HepG2 (cell line): ENCODE measurements at regions not wholly inside any gene's neighbourhood (a gene's known extent, or its start where the extent isn't known, plus 50 kb on each side); places are given as distances from the start of the nearest gene placed in this dataset.

Experiments
- ARNTL ChIP-seq: sonication (generic); formaldehyde crosslinking; IDR thresholded peaks from 2 replicates; pipeline ENCODE4 v1.4.0; 2020; ENCODE audit warnings: mild to moderate bottlenecking, missing genetic modification reagents
- KLF16 ChIP-seq, 2 experiments: sonication (generic) in 1 of 2; formaldehyde crosslinking in 1 of 2; IDR thresholded peaks; 2 replicates each; pipeline versions ENCODE4 v1.6.1 to v1.8.0; 2016 to 2023; ENCODE audit warnings: missing genetic modification reagents in 2 of 2, missing compliant biosample characterization in 1 of 2
- POLR2AphosphoS5 ChIP-seq: IDR thresholded peaks from 2 replicates; pipeline ENCODE4 v1.6.1; 2012; ENCODE audit warnings: low read depth, low read length
- RFX5 ChIP-seq: IDR thresholded peaks from 2 replicates; pipeline ENCODE4 v1.6.1; 2011; ENCODE audit warnings: low read depth, low read length, improper control_type of control experiment
- TARDBP ChIP-seq: sonication (generic); formaldehyde crosslinking; IDR thresholded peaks from 2 replicates; pipeline ENCODE4 v1.8.0; 2022; ENCODE audit warnings: mild to moderate bottlenecking, missing genetic modification reagents
- TBP ChIP-seq: sonication (generic); formaldehyde crosslinking; IDR thresholded peaks from 2 replicates; pipeline ENCODE4 v1.5.0; 2020; ENCODE audit warnings: missing genetic modification reagents
- U2AF2 ChIP-seq: fragments of 200-400 bp; formaldehyde crosslinking; IDR thresholded peaks from 2 replicates; pipeline ENCODE4 v1.6.1; 2017; ENCODE audit warnings: low read depth, mild to moderate bottlenecking, low read length
- ZNF17 ChIP-seq: sonication (generic); formaldehyde crosslinking; IDR thresholded peaks from 2 replicates; pipeline ENCODE4 v1.5.0; 2020; ENCODE audit warnings: mild to moderate bottlenecking, missing genetic modification reagents
- ZNF546 ChIP-seq: sonication (generic); formaldehyde crosslinking; conservative IDR thresholded peaks from 2 replicates; pipeline ENCODE4 v1.8.1; 2023; ENCODE audit warnings: mild to moderate bottlenecking, missing genetic modification reagents
- TF ChIP-seq, protein P1 (sequence below): sonication (generic); formaldehyde crosslinking; IDR thresholded peaks from 2 replicates; pipeline ENCODE4 v1.4.0; 2020; ENCODE audit warnings: missing genetic modification reagents
- TF ChIP-seq, protein P2 (sequence below), 2 experiments: sonication (generic) in 1 of 2; formaldehyde crosslinking in 1 of 2; IDR thresholded peaks; 2 replicates each; pipeline versions ENCODE4 v1.5.1 to v1.6.1; 2011 to 2020; ENCODE audit warnings: borderline replicate concordance in 1 of 2, low read depth in 1 of 2, low read length in 1 of 2, mild to moderate bottlenecking in 1 of 2, missing genetic modification reagents in 1 of 2, moderate library complexity in 1 of 2
- TF ChIP-seq, protein P3 (sequence below): fragments of 450-650 bp; IDR thresholded peaks from 2 replicates; pipeline ENCODE4 v1.6.1; 2017; ENCODE audit warnings: mild to moderate bottlenecking

DNA sequence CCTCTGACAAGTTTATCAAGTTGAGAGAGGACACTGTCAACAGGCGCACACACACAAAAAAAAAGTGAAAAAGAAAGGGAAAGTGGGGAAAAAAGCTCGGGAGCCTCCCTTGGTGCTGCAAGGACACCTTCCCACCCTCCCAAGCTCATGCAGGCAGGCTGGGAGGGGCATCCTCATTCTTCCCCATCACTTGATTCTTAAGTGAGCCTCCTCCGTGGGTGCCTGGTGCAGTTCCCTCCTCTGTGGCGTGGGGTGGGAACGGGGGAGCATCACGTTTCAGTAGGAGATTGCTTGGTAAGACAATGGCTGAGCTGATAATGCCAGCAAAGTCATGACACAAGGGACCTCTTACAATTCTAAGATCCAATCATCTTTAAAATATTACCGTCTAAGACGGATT lies 108.8 kb downstream of the NXPE2 start:
- no peak for TF ChIP-seq KLF16 (CRISPR knock-in tag; IDR thresholded peaks at IDR 0.05)
- TF ChIP-seq ZNF17 (CRISPR knock-in tag) = no peak
- no peak for TF ChIP-seq TARDBP (CRISPR knock-in tag)
- TF ChIP-seq ARNTL (CRISPR knock-in tag) = no peak
- no peak for TF ChIP-seq ZNF546 (CRISPR knock-in tag)
- no peak for TF ChIP-seq TBP
- TF ChIP-seq, protein P1, sequence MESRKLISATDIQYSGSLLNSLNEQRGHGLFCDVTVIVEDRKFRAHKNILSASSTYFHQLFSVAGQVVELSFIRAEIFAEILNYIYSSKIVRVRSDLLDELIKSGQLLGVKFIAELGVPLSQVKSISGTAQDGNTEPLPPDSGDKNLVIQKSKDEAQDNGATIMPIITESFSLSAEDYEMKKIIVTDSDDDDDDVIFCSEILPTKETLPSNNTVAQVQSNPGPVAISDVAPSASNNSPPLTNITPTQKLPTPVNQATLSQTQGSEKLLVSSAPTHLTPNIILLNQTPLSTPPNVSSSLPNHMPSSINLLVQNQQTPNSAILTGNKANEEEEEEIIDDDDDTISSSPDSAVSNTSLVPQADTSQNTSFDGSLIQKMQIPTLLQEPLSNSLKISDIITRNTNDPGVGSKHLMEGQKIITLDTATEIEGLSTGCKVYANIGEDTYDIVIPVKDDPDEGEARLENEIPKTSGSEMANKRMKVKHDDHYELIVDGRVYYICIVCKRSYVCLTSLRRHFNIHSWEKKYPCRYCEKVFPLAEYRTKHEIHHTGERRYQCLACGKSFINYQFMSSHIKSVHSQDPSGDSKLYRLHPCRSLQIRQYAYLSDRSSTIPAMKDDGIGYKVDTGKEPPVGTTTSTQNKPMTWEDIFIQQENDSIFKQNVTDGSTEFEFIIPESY (CRISPR knock-in tag) = no peak
- no peak for TF ChIP-seq RFX5
- TF ChIP-seq, protein P2, sequence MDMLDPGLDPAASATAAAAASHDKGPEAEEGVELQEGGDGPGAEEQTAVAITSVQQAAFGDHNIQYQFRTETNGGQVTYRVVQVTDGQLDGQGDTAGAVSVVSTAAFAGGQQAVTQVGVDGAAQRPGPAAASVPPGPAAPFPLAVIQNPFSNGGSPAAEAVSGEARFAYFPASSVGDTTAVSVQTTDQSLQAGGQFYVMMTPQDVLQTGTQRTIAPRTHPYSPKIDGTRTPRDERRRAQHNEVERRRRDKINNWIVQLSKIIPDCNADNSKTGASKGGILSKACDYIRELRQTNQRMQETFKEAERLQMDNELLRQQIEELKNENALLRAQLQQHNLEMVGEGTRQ (IDR thresholded peaks at IDR 0.05; ENCODE audit: low read depth, low read length) = no peak
- TF ChIP-seq, protein P2 (CRISPR knock-in tag; IDR thresholded peaks at IDR 0.05; ENCODE audit: borderline replicate concordance) = no peak
- TF ChIP-seq U2AF2 = no peak
- TF ChIP-seq POLR2AphosphoS5 = no peak
- TF ChIP-seq, protein P3, sequence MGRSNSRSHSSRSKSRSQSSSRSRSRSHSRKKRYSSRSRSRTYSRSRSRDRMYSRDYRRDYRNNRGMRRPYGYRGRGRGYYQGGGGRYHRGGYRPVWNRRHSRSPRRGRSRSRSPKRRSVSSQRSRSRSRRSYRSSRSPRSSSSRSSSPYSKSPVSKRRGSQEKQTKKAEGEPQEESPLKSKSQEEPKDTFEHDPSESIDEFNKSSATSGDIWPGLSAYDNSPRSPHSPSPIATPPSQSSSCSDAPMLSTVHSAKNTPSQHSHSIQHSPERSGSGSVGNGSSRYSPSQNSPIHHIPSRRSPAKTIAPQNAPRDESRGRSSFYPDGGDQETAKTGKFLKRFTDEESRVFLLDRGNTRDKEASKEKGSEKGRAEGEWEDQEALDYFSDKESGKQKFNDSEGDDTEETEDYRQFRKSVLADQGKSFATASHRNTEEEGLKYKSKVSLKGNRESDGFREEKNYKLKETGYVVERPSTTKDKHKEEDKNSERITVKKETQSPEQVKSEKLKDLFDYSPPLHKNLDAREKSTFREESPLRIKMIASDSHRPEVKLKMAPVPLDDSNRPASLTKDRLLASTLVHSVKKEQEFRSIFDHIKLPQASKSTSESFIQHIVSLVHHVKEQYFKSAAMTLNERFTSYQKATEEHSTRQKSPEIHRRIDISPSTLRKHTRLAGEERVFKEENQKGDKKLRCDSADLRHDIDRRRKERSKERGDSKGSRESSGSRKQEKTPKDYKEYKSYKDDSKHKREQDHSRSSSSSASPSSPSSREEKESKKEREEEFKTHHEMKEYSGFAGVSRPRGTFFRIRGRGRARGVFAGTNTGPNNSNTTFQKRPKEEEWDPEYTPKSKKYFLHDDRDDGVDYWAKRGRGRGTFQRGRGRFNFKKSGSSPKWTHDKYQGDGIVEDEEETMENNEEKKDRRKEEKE = no peak
